Progenitor cell of endocrine pancreas (in vitro differentiated cells): ENCODE measurements at regions not wholly inside any gene's neighbourhood (a gene's known extent, or its start where the extent isn't known, plus 50 kb on each side); places are given as distances from the start of the nearest gene placed in this dataset.

ENCODE experiments used
- DNase-seq: peaks from one replicate; pipeline ENCODE4 v3.0.0; 2021; ENCODE audit warnings: low spot score; ENCODE audit not compliant: unreplicated experiment
- H3K27ac Mint-ChIP-seq: 2 replicates; pipeline ENCODE4 v1.8.0; 2021; ENCODE audit warnings: mild to moderate bottlenecking, moderate library complexity, mixed read lengths
- H3K27me3 Mint-ChIP-seq: 2 replicates; pipeline ENCODE4 v1.8.0; 2021; ENCODE audit warnings: mixed read lengths
- H3K36me3 Mint-ChIP-seq: 2 replicates; pipeline ENCODE4 v1.8.0; 2022; ENCODE audit warnings: mixed read lengths; ENCODE audit not compliant: insufficient read depth
- H3K4me1 Mint-ChIP-seq: 2 replicates; pipeline ENCODE4 v1.8.0; 2021; ENCODE audit warnings: low read depth, mixed read lengths
- H3K4me3 Mint-ChIP-seq: 2 replicates; pipeline ENCODE4 v1.8.0; 2021; ENCODE audit warnings: low read depth, mild to moderate bottlenecking, moderate library complexity, mixed read lengths
- H3K9me3 Mint-ChIP-seq: 2 replicates; pipeline ENCODE4 v1.8.0; 2021; ENCODE audit warnings: low read depth, mixed read lengths
- TF ChIP-seq, protein P1 (sequence below): fragments of 200-600 bp; sonication (generic); IDR thresholded peaks from one replicate; pipeline ENCODE4 v1.5.0; 2021; ENCODE audit warnings: antibody characterized with exemption, mild to moderate bottlenecking; ENCODE audit not compliant: unreplicated experiment

DNA sequence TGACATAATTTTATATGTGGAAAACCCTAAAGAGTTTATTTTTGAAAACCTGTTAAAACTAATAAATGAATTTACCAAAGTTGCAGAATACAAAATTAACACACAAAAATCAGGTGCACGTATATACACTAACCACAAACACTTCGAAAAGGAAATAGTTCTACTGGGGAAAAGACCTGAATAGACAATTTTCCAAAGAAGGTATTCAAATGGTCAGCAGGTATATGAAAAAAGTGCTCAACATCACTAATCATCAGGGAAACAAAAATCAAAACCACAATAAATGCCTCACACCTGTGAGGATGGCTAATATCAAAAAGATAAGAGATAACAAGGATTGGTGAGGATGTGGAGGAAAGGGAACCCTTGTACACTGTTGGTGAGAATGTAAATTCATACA, 110.6 kb downstream of the PXDC1 start:
- peaks cover 3% of the 10 kb centered on the region for H3K9me3 Mint-ChIP-seq
- TF ChIP-seq, protein P1, sequence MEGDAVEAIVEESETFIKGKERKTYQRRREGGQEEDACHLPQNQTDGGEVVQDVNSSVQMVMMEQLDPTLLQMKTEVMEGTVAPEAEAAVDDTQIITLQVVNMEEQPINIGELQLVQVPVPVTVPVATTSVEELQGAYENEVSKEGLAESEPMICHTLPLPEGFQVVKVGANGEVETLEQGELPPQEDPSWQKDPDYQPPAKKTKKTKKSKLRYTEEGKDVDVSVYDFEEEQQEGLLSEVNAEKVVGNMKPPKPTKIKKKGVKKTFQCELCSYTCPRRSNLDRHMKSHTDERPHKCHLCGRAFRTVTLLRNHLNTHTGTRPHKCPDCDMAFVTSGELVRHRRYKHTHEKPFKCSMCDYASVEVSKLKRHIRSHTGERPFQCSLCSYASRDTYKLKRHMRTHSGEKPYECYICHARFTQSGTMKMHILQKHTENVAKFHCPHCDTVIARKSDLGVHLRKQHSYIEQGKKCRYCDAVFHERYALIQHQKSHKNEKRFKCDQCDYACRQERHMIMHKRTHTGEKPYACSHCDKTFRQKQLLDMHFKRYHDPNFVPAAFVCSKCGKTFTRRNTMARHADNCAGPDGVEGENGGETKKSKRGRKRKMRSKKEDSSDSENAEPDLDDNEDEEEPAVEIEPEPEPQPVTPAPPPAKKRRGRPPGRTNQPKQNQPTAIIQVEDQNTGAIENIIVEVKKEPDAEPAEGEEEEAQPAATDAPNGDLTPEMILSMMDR = no peak

DNA sequence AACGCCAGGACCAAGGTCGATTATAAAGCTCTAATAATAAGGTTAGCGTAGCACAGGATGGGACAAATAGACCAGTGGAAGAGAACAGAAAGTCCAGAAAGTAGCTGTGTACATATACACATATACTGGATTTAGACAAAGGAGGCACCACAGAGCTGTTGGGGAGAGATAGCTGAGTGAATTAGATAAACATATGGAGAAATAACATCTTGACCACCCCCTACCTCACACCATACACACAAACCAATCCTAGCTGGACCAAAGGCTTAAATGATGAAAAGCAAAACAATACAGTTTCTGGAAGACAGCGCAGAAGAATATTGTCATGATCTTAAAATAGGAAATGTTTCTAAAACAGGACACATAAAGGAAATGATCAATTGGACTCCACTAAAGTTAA, 112.9 kb downstream of the PXDC1 start:
- no peak overlapping the region for H3K27ac Mint-ChIP-seq
- no peak for DNase-seq
- H3K36me3 Mint-ChIP-seq = no peaks in the 10 kb centered on the region
- H3K4me1 Mint-ChIP-seq = peaks cover 2% of the 10 kb centered on the region
- H3K27me3 Mint-ChIP-seq = no peaks in the 10 kb centered on the region
- TF ChIP-seq, protein P1 = no peak
- no peak overlapping the region for H3K4me3 Mint-ChIP-seq
- peaks cover 3% of the 10 kb centered on the region for H3K9me3 Mint-ChIP-seq

More for the DNA sequence above, 110.6 kb downstream of the PXDC1 start:
- no peak for DNase-seq
- no peaks in the 10 kb centered on the region for H3K36me3 Mint-ChIP-seq
- H3K4me3 Mint-ChIP-seq = no peak overlapping the region
- H3K27me3 Mint-ChIP-seq = no peaks in the 10 kb centered on the region
- H3K27ac Mint-ChIP-seq = no peak overlapping the region
- peaks cover 17% of the 10 kb centered on the region for H3K4me1 Mint-ChIP-seq

- H3K27ac Mint-ChIP-seq = no peak overlapping the region
- TF ChIP-seq, protein P1 = no peak
- H3K4me1 Mint-ChIP-seq = no peaks in the 10 kb centered on the region
- no peak for DNase-seq
- H3K4me3 Mint-ChIP-seq = no peak overlapping the region
- no peaks in the 10 kb centered on the region for H3K36me3 Mint-ChIP-seq
- H3K9me3 Mint-ChIP-seq = peaks cover 3% of the 10 kb centered on the region
- no peaks in the 10 kb centered on the region for H3K27me3 Mint-ChIP-seq
Observed at GRCh38 chr6:3636060-3636459, 115.5 kb downstream of the PXDC1 start.

- no peaks in the 10 kb centered on the region for H3K27me3 Mint-ChIP-seq
- no peak overlapping the region for H3K4me3 Mint-ChIP-seq
- peaks cover 2% of the 10 kb centered on the region for H3K4me1 Mint-ChIP-seq
- H3K27ac Mint-ChIP-seq = no peak overlapping the region
- TF ChIP-seq, protein P1 = no peak
- H3K9me3 Mint-ChIP-seq = peaks cover 3% of the 10 kb centered on the region
- DNase-seq = no peak
- no peaks in the 10 kb centered on the region for H3K36me3 Mint-ChIP-seq
Observed at GRCh38 chr6:3635482-3635881, 116.0 kb downstream of the PXDC1 start.

DNA sequence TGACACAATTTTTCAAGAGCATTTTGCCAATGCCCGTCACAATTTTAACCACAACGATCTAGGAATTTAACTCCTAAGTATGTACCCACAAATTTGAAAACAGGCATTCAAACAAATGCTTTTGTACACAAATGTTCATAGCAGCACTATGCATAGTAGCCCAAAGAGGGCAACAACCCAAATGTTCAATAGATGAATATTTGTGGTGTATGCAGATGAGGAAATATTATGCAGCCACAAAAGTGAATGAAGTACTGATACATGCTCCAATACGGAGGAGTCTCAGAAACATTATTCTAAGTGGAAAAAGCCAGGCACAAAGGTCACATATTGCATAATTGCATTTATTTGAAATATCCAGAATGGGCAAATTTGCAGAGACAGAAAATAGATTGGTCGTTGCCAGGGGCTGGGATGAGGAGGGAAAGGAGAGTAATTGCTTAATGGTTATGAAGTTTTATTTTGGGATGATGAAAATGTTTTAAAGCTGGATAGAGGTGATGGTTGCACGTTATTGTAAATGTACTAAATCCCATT, 117.2 kb downstream of the PXDC1 start:
- Mint-ChIP-seq H3K9me3 (peaks cover 2% of the 10 kb centered on the region), H3K4me3 (no peak overlapping the region), H3K27ac (no peak overlapping the region), H3K36me3 (no peaks in the 10 kb centered on the region), H3K4me1 (peaks cover 8% of the 10 kb centered on the region), H3K27me3 (peaks cover under 1% of the 10 kb centered on the region)
- DNase-seq = no peak
- TF ChIP-seq, protein P1 = no peak
